GM12873 (cell line): ENCODE measurements at regions not wholly inside any gene's neighbourhood (a gene's known extent, or its start where the extent isn't known, plus 50 kb on each side); places are given as distances from the start of the nearest gene placed in this dataset.

Source experiments
- CTCF ChIP-seq: IDR thresholded peaks from 2 replicates; pipeline ENCODE4 v1.5.1; 2012; ENCODE audit warnings: low read depth, mild to moderate bottlenecking, moderate library complexity, low read length, control low read depth; ENCODE audit not compliant: insufficient read depth; ENCODE audit errors: missing control alignments

GRCh38 chr11:92473736-92474135 lies 249.1 kb downstream of the FAT3 start:
- no peak for TF ChIP-seq CTCF

DNA sequence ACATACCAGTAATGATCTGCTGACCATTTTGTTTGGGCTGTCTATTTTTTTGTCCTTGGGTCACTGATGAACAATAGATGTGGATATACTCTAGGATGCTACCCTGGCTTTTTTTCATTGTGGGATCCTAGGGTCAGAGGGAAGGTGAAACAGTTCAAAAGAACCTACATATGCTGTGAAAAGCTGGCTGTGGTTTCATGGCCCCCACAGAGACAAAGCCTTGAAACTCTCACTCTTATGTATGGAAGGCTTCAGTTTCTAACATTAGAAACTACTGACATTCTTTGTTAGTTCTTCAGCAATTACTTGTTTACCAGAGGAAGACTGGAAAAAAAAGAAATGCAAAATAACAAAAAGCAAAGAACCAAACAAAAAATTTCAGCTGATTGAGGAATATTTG lies 250.7 kb downstream of the FAT3 start:
- TF ChIP-seq CTCF = no peak

- no peak for TF ChIP-seq CTCF
These were observed 251.2 kb downstream of the FAT3 start for GRCh38 chr11:92475819-92476218.

- no peak for TF ChIP-seq CTCF
These were observed 253.1 kb downstream of the FAT3 start for GRCh38 chr11:92477686-92478085.

DNA sequence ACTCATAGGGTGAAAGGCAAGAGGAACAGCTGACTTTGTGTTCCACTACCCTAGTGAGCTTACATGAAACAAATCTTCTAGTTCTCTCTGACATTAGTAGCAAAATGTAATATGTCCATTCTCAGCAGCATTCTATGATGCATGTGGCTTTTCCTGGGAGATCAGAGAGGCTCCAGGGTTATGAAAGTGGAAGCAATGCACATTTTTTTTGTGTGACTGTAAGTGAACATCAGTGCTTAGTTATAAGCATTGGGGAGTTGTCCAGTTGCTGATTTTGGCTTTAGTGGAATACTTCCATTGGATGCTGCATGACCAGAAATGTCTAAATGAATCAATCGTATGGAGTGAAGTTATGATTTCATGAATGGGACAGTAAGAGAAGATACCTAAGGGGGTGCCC lies 255.9 kb downstream of the FAT3 start:
- TF ChIP-seq CTCF = no peak

DNA sequence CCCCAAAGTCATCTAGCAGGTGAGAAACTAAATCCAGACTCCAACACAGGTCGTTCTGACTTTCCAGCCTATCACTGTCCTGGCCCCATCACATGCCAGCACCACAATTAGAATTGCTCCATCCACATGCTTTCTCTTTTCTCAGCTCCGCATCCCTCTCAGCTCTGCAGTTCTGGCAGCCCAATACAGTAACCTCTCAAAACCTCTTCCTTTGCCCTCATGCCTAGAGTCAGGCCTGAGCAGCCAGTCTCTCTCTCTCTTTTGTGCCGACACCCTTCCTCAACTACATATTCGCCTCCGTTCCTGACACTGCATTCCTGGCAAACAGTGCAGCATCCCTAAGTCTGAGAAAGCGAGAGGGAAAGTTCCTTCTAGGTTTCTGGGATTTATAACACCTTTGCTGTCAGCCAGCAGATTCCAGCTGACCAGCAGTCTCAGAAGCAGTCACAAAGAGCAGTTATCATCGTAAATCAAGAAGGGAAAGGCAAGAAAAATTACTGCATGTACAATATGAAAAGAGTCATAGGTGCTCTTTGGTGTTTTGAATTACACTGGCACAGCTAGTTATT lies 258.0 kb downstream of the FAT3 start:
- no peak for TF ChIP-seq CTCF

DNA sequence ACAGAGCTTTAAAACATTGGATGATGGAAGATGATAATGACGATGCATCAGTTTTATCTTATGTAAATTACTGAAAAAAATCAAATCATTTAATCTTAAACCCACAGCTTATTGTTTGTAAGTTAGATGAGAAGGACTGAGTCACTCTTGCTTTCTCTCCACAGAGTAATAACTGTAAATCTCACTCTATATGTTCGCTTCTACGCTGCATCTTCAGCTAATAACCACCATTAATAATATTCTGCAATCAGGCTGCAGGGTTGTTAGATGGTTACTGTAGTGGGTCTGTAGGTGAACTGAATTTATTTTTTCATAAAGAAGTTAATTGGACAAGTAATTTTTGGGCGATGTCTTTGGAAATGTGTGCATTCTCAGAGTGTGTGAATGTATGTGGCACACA lies 260.0 kb downstream of the FAT3 start:
- no peak for TF ChIP-seq CTCF
